IMR-90 (cell line): ENCODE measurements at regions not wholly inside any gene's neighbourhood (a gene's known extent, or its start where the extent isn't known, plus 50 kb on each side); places are given as distances from the start of the nearest gene placed in this dataset.

Experiments
- ATAC-seq: fragments of 200-7000 bp; cut with Tn5 transposase; 2 replicates; pipeline ENCODE4 v1.9.1; 2020; ENCODE audit warnings: low read depth, mild to moderate bottlenecking, moderate library complexity
- BruUV-seq: library from RNA; stranded (reverse); fragments of 400-500 nt; replicated peaks from 2 replicates; lab custom pipeline; 2021; lab: Mats Ljungman, UMichigan
- CTCF ChIA-PET: fragments of 300-600 bp; formaldehyde crosslinking; extraction: SDS; loops from one replicate; lab custom pipeline; 2021; ENCODE audit warnings: antibody characterized with exemption; lab: Yijun Ruan, JAX
- POLR2A ChIA-PET: fragments of 300-600 bp; sonication (Branson Sonifier 250); formaldehyde crosslinking; loops from one replicate; lab custom pipeline; 2022; ENCODE audit warnings: antibody characterized with exemption; ENCODE audit not compliant: unreplicated experiment; lab: Charles Lee
- DNase-seq: peaks from one replicate; pipeline ENCODE4 v3.0.0; 2013
- H2AFZ ChIP-seq: replicated peaks from 2 replicates; pipeline ENCODE3; 2013; ENCODE audit warnings: low read length, mild to moderate bottlenecking; ENCODE audit not compliant: poor library complexity
- H2AK5ac ChIP-seq: 2 replicates; pipeline ENCODE4 v1.6.1; 2013; ENCODE audit warnings: low read depth, low read length, inconsistent platforms
- H2AK9ac ChIP-seq: replicated peaks from 2 replicates; pipeline ENCODE3; 2013; ENCODE audit warnings: mild to moderate bottlenecking, low read depth, low read length, moderate library complexity; ENCODE audit not compliant: poor library complexity
- H2BK120ac ChIP-seq: 2 replicates; pipeline ENCODE4 v1.6.1; 2013; ENCODE audit warnings: low read depth, low read length, inconsistent platforms
- H2BK15ac ChIP-seq: 3 replicates; pipeline ENCODE4 v1.6.1; 2013; ENCODE audit warnings: low read depth, low read length, inconsistent platforms
- H2BK20ac ChIP-seq: 2 replicates; pipeline ENCODE4 v1.6.1; 2013; ENCODE audit warnings: low read depth, mild to moderate bottlenecking, inconsistent platforms, low read length, moderate library complexity
- H2BK5ac ChIP-seq: 2 replicates; pipeline ENCODE4 v1.6.1; 2013; ENCODE audit warnings: mild to moderate bottlenecking, low read depth, low read length, inconsistent platforms; ENCODE audit not compliant: poor library complexity, severe bottlenecking
- H3K14ac ChIP-seq: replicated peaks from 2 replicates; pipeline ENCODE4 v1.6.1; 2013; ENCODE audit warnings: low read depth, low read length, inconsistent platforms
- H3K18ac ChIP-seq: 2 replicates; pipeline ENCODE4 v1.6.1; 2013; ENCODE audit warnings: low read depth, low read length, control low read depth
- H3K23ac ChIP-seq: 2 replicates; pipeline ENCODE4 v1.6.1; 2013; ENCODE audit warnings: low read depth, low read length, inconsistent platforms
- H3K27ac ChIP-seq: 2 replicates; pipeline ENCODE4 v1.5.1; 2013; ENCODE audit warnings: mild to moderate bottlenecking, control low read depth, low read length; ENCODE audit not compliant: insufficient read depth
- H3K27me3 ChIP-seq: 2 replicates; pipeline ENCODE4 v1.6.1; 2013; ENCODE audit warnings: low read length; ENCODE audit not compliant: control insufficient read depth, insufficient read depth
- H3K36me3 ChIP-seq: 2 replicates; pipeline ENCODE4 v1.6.1; 2013; ENCODE audit warnings: low read length, mixed read lengths; ENCODE audit not compliant: control insufficient read depth, insufficient read depth
- H3K4ac ChIP-seq: 2 replicates; pipeline ENCODE4 v1.6.1; 2013; ENCODE audit warnings: low read depth, low read length, inconsistent platforms
- H3K4me1 ChIP-seq: 2 replicates; pipeline ENCODE4 v1.6.1; 2013; ENCODE audit warnings: low read length, mixed read lengths; ENCODE audit not compliant: control insufficient read depth, insufficient read depth
- H3K4me2 ChIP-seq: 2 replicates; pipeline ENCODE4 v1.6.1; 2013; ENCODE audit warnings: low read depth, mild to moderate bottlenecking, control low read depth, low read length, moderate library complexity
- H3K4me3 ChIP-seq: 2 replicates; pipeline ENCODE4 v1.5.1; 2013; ENCODE audit warnings: low read depth, mild to moderate bottlenecking, control low read depth, low read length, moderate library complexity; ENCODE audit not compliant: insufficient read depth
- H3K56ac ChIP-seq: 2 replicates; pipeline ENCODE4 v1.6.1; 2013; ENCODE audit warnings: low read length, inconsistent platforms; ENCODE audit not compliant: insufficient read depth; ENCODE audit errors: extremely low read depth
- H3K79me1 ChIP-seq, 2 experiments: 2 replicates each; pipeline ENCODE4 v1.6.1; 2013; ENCODE audit warnings: low read length in 2 of 2, inconsistent platforms in 1 of 2, low read depth in 1 of 2
- H3K9ac ChIP-seq: 2 replicates; pipeline ENCODE4 v1.6.1; 2013; ENCODE audit warnings: low read depth, low read length, control low read depth
- H3K9me1 ChIP-seq: 2 replicates; pipeline ENCODE4 v1.6.1; 2013; ENCODE audit warnings: low read length, inconsistent platforms; ENCODE audit not compliant: insufficient read depth
- H3K9me3 ChIP-seq: 2 replicates; pipeline ENCODE4 v1.6.1; 2013; ENCODE audit warnings: low read length; ENCODE audit not compliant: control insufficient read depth, insufficient read depth
- H4K20me1 ChIP-seq: 2 replicates; pipeline ENCODE4 v1.6.1; 2013; ENCODE audit warnings: low read length, inconsistent platforms; ENCODE audit not compliant: insufficient read depth
- H4K5ac ChIP-seq: 2 replicates; pipeline ENCODE4 v1.6.1; 2013; ENCODE audit warnings: mild to moderate bottlenecking, low read depth, low read length, control low read depth
- H4K8ac ChIP-seq, 2 experiments: 2 replicates each; pipeline ENCODE4 v1.6.1; 2013; ENCODE audit warnings: low read depth in 2 of 2, low read length in 2 of 2, control low read depth in 1 of 2, inconsistent platforms in 1 of 2
- H4K91ac ChIP-seq: 2 replicates; pipeline ENCODE4 v1.6.1; 2013; ENCODE audit warnings: low read depth, low read length, inconsistent platforms; ENCODE audit not compliant: insufficient read depth
- CEBPB ChIP-seq: IDR thresholded peaks from 2 replicates; pipeline ENCODE4 v1.6.1; 2012; ENCODE audit warnings: low read depth, low read length, improper control_type of control experiment
- CTCF ChIP-seq: conservative IDR thresholded peaks from 2 replicates; pipeline ENCODE4 v1.5.1; 2012; ENCODE audit warnings: mild to moderate bottlenecking, low read depth, low read length, improper control_type of control experiment
- MAFK ChIP-seq: IDR thresholded peaks from 2 replicates; pipeline ENCODE4 v1.6.1; 2012; ENCODE audit warnings: low read depth, low read length, improper control_type of control experiment
- MXI1 ChIP-seq: IDR thresholded peaks from 2 replicates; pipeline ENCODE4 v1.6.1; 2012; ENCODE audit warnings: low read depth, mild to moderate bottlenecking, low read length, moderate library complexity, borderline replicate concordance
- NFE2L2 ChIP-seq: fragments of 150-350 bp; IDR thresholded peaks from 2 replicates; pipeline ENCODE4 v1.6.1; 2016; ENCODE audit warnings: low read depth, mild to moderate bottlenecking, low read length
- RAD21 ChIP-seq: IDR thresholded peaks from 2 replicates; pipeline ENCODE4 v1.6.1; 2012; ENCODE audit warnings: low read length, improper control_type of control experiment
- RCOR1 ChIP-seq: IDR thresholded peaks from 2 replicates; pipeline ENCODE4 v1.6.1; 2012; ENCODE audit warnings: mild to moderate bottlenecking, low read length, improper control_type of control experiment; ENCODE audit not compliant: insufficient replicate concordance
- SMC3 ChIP-seq: fragments of 150-350 bp; IDR thresholded peaks from 2 replicates; pipeline ENCODE4 v1.6.1; 2016; ENCODE audit warnings: low read depth, mild to moderate bottlenecking, antibody characterized with exemption, low read length, moderate library complexity
- USF2 ChIP-seq: fragments of 150-350 bp; IDR thresholded peaks from 2 replicates; pipeline ENCODE4 v1.6.1; 2017; ENCODE audit warnings: mild to moderate bottlenecking, antibody characterized with exemption, low read length, low read depth
- WGBS, 2 experiments: methylation state at CpG; one replicate each; pipeline versions ENCODE4 v1.1.5 to v1.1.7; 2013; ENCODE audit warnings: missing lambda C conversion rate in 2 of 2; ENCODE audit not compliant: insufficient read length in 1 of 2; ENCODE audit errors: extremely low coverage in 2 of 2; 5-methylcytosine and 5-hydroxymethylcytosine counted together
- dilution Hi-C: fragments of 300-500 bp; cut with HindIII; formaldehyde crosslinking; loops from one replicate; pipeline ENCODE4 v1.14.3; 2018; ENCODE audit warnings: low sequenced_read_pairs; ENCODE audit not compliant: unreplicated experiment
- in situ Hi-C: fragments of 300-500 bp; cut with MboI; formaldehyde crosslinking; loops from 3 replicates; pipeline ENCODE4 v1.14.3; 2019; ENCODE audit warnings: low sequenced_read_pairs, inconsistent platforms, mixed read lengths
- intact Hi-C: fragments of 100-400 bp; cut with micrococcal nuclease; formaldehyde crosslinking; loops from 2 replicates; pipeline ENCODE4 v1.10.0; 2022

- Histone ChIP-seq H3K4me2 (no peak overlapping the region), H3K36me3 (no peaks in the 10 kb centered on the region), H3K14ac (no peak overlapping the region), H3K23ac (no peak overlapping the region), H2AK5ac (no peak overlapping the region), H4K8ac (no peak overlapping the region), H2AK9ac (no peak overlapping the region), H3K18ac (no peak overlapping the region), H3K9me3 (no peaks in the 10 kb centered on the region), H3K56ac (no peak overlapping the region), H2BK5ac (no peak overlapping the region), H3K4me1 (peaks cover 3% of the 10 kb centered on the region; the same call in 1 of the 2 replicates), H3K27ac (no peak overlapping the region), H2BK15ac (no peak overlapping the region), H3K9ac (no peak overlapping the region), H2AFZ (no peak overlapping the region), H4K91ac (no peak overlapping the region), H3K79me1 (no peaks in the 10 kb centered on the region), H2BK120ac (no peak overlapping the region), H3K4me3 (no peak overlapping the region), H3K4ac (no peak overlapping the region), H2BK20ac (no peak overlapping the region), H3K9me1 (peaks cover 4% of the 10 kb centered on the region; the same call in 1 of the 2 replicates), H3K27me3 (no peaks in the 10 kb centered on the region), H4K5ac (no peak overlapping the region), H4K20me1 (no peaks in the 10 kb centered on the region)
- dilution Hi-C loops: no loop called here
- DNase-seq (no peak), ATAC-seq (peak; percentile 36)
- TF ChIP-seq RAD21 (no peak), MXI1 (no peak), NFE2L2 (no peak), RCOR1 (no peak), SMC3 (no peak), MAFK (no peak), USF2 (no peak), CEBPB (no peak), CTCF (no peak)
- ChIA-PET POLR2A (no interaction called here), CTCF (no interaction called here)
- BruUV-seq: no TSS peak
- in situ Hi-C loops: no loop called here
- intact Hi-C loops: loop anchor here (10.0 kb wide), 1 partner anchor 134 kb away; the partner anchor contains the start of gene LIPG
- WGBS, 2 experiments: 100% methylated on average over 1 of the region's 4 CpGs; no CpG with 5 or more reads in 1 of the 2 experiments
Observed at GRCh38 chr18:49698525-49699025, 114.8 kb downstream of the ACAA2 start.
